Activated CD4-positive, alpha-beta T cell treated with anti-CD3 and anti-CD28 coated beads, Interleukin-2, amount 50 U/mL, for 24 hours (primary cell): ENCODE measurements at regions not wholly inside any gene's neighbourhood (a gene's known extent, or its start where the extent isn't known, plus 50 kb on each side); places are given as distances from the start of the nearest gene placed in this dataset.
A peak's percentile ranks its signal among the peaks of the same experiment; 100 is the strongest.

Experiments used
- DNase-seq, 2 donors: peaks; one replicate each; pipeline ENCODE4 v3.0.0-alpha.2; 2020; ENCODE audit warnings: low read depth in 1 of 2, low spot score in 1 of 2

GRCh38 chr11:119478711-119479285 lies 55.8 kb upstream of the THY1 start:
- no peak for DNase-seq

GRCh38 chr11:119476666-119477331 lies 53.8 kb upstream of the THY1 start:
- no peak for DNase-seq

GRCh38 chr11:119476038-119476437 lies 53.1 kb upstream of the THY1 start:
- DNase-seq, result no peak

- DNase-seq, result peak; percentile 30 to 38
Observed at GRCh38 chr11:119474682-119475596, 52.0 kb upstream of the THY1 start.

- DNase-seq, result no peak
Observed at GRCh38 chr11:119473901-119474681, 51.1 kb upstream of the THY1 start.

GRCh38 chr11:119473226-119473625 lies 50.3 kb upstream of the THY1 start:
- DNase-seq, result no peak

GRCh38 chr11:119472856-119473222 lies 49.9 kb upstream of the THY1 start:
- DNase-seq, result no peak
